ENCODE measurements at regions not wholly inside any gene's neighbourhood (a gene's known extent, or its start where the extent isn't known, plus 50 kb on each side); places are given as distances from the start of the nearest gene placed in this dataset.

DNA sequence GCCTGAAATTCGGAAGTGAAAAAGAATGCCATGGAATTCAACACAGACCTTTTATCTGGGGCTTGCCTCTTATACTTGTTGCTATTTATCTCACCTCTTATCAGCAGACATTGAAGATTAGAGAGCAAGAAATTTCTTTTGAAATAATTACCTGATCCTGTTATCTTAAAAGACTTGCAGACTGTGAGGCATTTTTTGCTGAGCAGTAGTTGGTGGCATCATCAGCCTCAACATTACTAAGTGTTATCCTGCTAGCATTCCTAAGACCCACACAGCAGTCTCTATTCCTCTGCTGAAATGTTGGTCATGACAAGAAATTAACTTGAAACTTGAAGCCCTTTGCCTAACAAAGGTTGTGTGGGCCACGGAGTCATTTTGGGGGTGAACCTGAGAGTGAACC lies 186.5 kb downstream of the TRIB2 start:
- no peak for DNase-seq
- Histone ChIP-seq H3K36me3 (replicated peaks in 1 of 2; ENCODE audit: insufficient read depth in 1 of 2, low read depth in 2 of 2) (no peaks in the 10 kb centered on the region), H3K9me3 (no peaks in the 10 kb centered on the region), H3K27ac (no peak overlapping the region), H3K4me3 (no peak overlapping the region), H3K4me1 (no peaks in the 10 kb centered on the region), H3K27me3 (no peaks in the 10 kb centered on the region)
- 80% methylated on average over 2 of the region's 2 CpGs for WGBS, 2 donors
- no peak for ATAC-seq
- TF ChIP-seq, protein P1, sequence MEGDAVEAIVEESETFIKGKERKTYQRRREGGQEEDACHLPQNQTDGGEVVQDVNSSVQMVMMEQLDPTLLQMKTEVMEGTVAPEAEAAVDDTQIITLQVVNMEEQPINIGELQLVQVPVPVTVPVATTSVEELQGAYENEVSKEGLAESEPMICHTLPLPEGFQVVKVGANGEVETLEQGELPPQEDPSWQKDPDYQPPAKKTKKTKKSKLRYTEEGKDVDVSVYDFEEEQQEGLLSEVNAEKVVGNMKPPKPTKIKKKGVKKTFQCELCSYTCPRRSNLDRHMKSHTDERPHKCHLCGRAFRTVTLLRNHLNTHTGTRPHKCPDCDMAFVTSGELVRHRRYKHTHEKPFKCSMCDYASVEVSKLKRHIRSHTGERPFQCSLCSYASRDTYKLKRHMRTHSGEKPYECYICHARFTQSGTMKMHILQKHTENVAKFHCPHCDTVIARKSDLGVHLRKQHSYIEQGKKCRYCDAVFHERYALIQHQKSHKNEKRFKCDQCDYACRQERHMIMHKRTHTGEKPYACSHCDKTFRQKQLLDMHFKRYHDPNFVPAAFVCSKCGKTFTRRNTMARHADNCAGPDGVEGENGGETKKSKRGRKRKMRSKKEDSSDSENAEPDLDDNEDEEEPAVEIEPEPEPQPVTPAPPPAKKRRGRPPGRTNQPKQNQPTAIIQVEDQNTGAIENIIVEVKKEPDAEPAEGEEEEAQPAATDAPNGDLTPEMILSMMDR (IDR thresholded peaks at IDR 0.05), result no peak
- TF ChIP-seq POLR2A (IDR thresholded peaks at IDR 0.05), result no peak
- intact Hi-C loops (cut with DNase I), result no loop called here

DNA sequence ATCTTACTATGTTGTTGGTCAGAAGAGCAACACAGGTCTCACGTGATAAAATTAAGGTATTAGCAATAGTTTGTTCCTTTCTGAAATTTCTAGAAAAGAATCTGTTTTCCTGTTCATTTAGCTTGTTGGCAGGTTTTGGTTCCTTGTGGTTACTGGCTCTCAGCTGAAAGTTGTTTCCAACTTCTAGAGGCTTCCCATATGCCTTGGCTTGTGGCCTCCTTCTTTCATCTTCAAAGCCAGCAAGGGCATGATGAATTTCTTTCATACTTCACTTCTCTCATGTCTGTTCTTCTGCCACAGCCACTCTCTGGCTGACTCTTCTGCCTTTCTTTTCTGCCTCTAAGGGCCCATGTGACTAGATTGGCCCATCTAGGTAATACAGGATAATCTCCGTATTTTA lies 193.7 kb downstream of the TRIB2 start:
- TF ChIP-seq, protein P1 (IDR thresholded peaks at IDR 0.05), result no peak
- TF ChIP-seq POLR2A (IDR thresholded peaks at IDR 0.05), result no peak
- ATAC-seq, result no peak
- H3K9me3 ChIP-seq, result no peaks in the 10 kb centered on the region
- 83 to 90% methylated on average over 2 of the region's 2 CpGs for WGBS, 2 donors
- no peaks in the 10 kb centered on the region for H3K4me1 ChIP-seq
- no peaks in the 10 kb centered on the region for H3K27me3 ChIP-seq
- H3K36me3 ChIP-seq (replicated peaks in 1 of 2; ENCODE audit: insufficient read depth in 1 of 2, low read depth in 2 of 2), result no peaks in the 10 kb centered on the region
- no peak overlapping the region for H3K4me3 ChIP-seq
- intact Hi-C loops (cut with DNase I), result no loop called here
- H3K27ac ChIP-seq, result no peak overlapping the region
- DNase-seq, result peak in 1 of 4 donors; percentile 6

DNA sequence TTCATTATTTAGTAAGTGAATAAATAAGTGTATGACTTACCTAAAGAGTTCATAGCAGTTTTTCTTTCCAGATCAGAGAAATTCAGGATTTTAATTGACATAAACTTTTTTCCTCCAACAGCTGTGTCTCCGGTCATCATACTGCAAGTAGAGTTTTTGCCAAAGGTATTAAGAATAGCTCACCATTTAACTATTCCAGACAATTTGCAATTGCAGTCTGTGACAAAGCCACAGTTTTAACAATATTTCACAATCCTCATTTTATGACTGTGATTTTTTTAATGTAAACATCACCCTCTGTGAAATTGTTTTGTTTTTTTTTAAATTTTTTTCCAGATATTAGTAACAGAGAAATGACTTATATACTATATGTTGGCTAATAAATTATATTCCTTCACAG lies 199.1 kb downstream of the TRIB2 start:
- Histone ChIP-seq H3K36me3 (replicated peaks in 1 of 2; ENCODE audit: insufficient read depth in 1 of 2, low read depth in 2 of 2) (no peaks in the 10 kb centered on the region), H3K4me1 (peaks cover 21% of the 10 kb centered on the region), H3K27me3 (no peaks in the 10 kb centered on the region), H3K27ac (no peak overlapping the region), H3K4me3 (no peak overlapping the region), H3K9me3 (no peaks in the 10 kb centered on the region)
- ATAC-seq (no peak), DNase-seq (no peak)
- TF ChIP-seq, protein P1 (IDR thresholded peaks at IDR 0.05), result no peak
- TF ChIP-seq POLR2A (IDR thresholded peaks at IDR 0.05), result no peak
- intact Hi-C loops (cut with DNase I), result no loop called here
- WGBS, 2 donors, result 56 to 75% methylated on average over 1 of the region's 1 CpG

DNA sequence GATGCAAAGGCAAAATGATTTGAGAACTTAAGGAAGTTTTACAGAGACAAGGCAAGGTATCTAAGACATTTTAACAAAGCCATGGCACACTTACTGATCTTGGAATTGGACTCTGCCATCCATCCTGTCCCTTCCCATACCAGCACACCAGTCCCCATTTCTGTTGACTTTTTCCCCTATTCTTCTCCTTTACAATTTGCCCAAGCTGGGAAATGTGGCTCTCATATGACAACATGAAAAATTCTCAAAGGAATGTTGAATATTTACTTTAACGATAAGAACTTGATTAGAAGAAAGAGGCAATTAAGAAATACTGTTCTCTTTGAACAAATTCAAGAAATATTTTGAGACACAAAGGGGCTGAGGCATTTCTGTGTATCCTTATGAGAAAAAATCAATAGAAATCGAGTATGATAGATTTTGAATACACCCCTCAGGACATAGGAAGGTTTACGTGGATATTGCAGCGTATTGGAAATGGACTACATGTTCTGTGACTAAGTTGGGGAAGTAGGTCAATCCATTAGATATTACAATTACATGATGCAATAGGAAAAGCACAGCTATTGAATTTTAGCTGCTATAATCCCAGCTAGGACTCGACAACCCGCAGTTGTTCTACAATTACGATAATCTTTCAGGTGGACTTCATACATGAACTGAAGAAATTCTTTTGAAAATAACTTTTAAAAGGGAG lies 201.6 kb downstream of the TRIB2 start:
- no peaks in the 10 kb centered on the region for H3K9me3 ChIP-seq

More for the DNA sequence above, 201.6 kb downstream of the TRIB2 start:
- intact Hi-C loops (cut with DNase I), result no loop called here
- ATAC-seq (peak; percentile 83), DNase-seq (no peak)
- Histone ChIP-seq H3K36me3 (replicated peaks in 1 of 2; ENCODE audit: insufficient read depth in 1 of 2, low read depth in 2 of 2) (no peaks in the 10 kb centered on the region), H3K4me3 (no peak overlapping the region), H3K27me3 (no peaks in the 10 kb centered on the region), H3K27ac (peak overlapping the region; percentile 29 to 72 (median 54)), H3K4me1 (peaks cover 21% of the 10 kb centered on the region)
- WGBS, 2 donors, result 39 to 43% methylated on average over 7 of the region's 7 CpGs
- TF ChIP-seq, protein P1 (IDR thresholded peaks at IDR 0.05), result no peak
- TF ChIP-seq POLR2A (IDR thresholded peaks at IDR 0.05), result no peak

Measured in body of pancreas (tissue), 4 donors.